ENCODE measurements at regions not wholly inside any gene's neighbourhood (a gene's known extent, or its start where the extent isn't known, plus 50 kb on each side); places are given as distances from the start of the nearest gene placed in this dataset.

GRCh38 chr3:30502742-30503073, 103.7 kb upstream of the TGFBR2 start:
- TF ChIP-seq CTCF (IDR thresholded peaks at IDR 0.05) (no peak), POLR2A (IDR thresholded peaks at IDR 0.05) (no peak), EP300 (IDR thresholded peaks at IDR 0.05) (no peak)

Measured in sigmoid colon (tissue), 4 donors.